ENCODE measurements at regions not wholly inside any gene's neighbourhood (a gene's known extent, or its start where the extent isn't known, plus 50 kb on each side); places are given as distances from the start of the nearest gene placed in this dataset.
"Not testable (repeated sequence)": the region's sequence is repeated elsewhere in the genome, so short reads cannot be mapped to it uniquely, and the experiment has no call there.

DNA sequence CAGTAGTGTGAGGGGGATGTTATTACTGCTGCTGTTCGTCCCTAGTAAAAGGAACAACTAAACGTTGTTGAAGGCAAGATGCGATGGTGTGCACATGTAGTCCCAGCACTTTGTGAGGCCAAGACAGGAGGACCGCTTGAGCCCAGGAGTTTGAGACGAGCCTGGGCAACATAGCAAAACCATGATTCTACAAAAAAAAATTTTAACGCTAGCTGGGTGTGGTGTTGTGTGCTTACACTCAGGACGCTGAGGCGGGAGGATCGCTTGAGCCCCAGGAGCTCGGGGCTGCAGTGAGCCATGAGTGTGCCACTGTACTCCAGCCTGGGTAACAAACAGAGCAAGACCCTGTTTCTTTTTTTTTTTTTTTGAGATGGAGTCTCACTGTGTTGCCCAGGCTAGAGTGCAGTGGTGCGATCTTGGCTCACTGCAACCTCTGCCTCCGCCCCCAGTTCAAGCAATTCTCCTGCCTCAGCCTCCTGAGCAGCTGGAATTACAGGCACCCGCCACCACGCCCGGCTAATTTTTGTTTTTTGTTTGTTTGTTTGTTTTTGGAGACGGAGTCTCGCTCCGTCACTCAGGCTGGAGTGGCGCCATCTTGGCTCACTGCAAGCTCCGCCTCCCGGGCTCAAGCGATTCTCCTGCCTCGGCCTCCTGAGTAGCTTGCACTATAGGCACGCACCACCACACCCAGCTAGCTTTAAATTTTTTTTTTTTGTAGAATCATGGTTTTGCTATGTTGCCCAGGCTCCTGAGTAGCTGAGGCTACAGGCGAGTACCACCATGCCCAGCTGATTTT is 87.3 kb downstream of the MYL12B start:
- H3K27ac Mint-ChIP-seq; H3K4me3 Mint-ChIP-seq; H3K27me3 Mint-ChIP-seq; H3K9me3 Mint-ChIP-seq; H3K4me1 Mint-ChIP-seq (ENCODE audit: low read depth); H3K36me3 Mint-ChIP-seq (ENCODE audit: low read depth): not testable (repeated sequence)

GRCh38 chr18:3350021-3350420 is 88.1 kb downstream of the MYL12B start:
- H3K4me1 Mint-ChIP-seq (ENCODE audit: low read depth), result peaks cover 8% of the 10 kb centered on the region
- H3K27me3 Mint-ChIP-seq, result peaks cover 7% of the 10 kb centered on the region
- H3K36me3 Mint-ChIP-seq (ENCODE audit: low read depth), result no peaks in the 10 kb centered on the region
- no peak overlapping the region for H3K27ac Mint-ChIP-seq
- no peaks in the 10 kb centered on the region for H3K9me3 Mint-ChIP-seq
- no peak overlapping the region for H3K4me3 Mint-ChIP-seq

DNA sequence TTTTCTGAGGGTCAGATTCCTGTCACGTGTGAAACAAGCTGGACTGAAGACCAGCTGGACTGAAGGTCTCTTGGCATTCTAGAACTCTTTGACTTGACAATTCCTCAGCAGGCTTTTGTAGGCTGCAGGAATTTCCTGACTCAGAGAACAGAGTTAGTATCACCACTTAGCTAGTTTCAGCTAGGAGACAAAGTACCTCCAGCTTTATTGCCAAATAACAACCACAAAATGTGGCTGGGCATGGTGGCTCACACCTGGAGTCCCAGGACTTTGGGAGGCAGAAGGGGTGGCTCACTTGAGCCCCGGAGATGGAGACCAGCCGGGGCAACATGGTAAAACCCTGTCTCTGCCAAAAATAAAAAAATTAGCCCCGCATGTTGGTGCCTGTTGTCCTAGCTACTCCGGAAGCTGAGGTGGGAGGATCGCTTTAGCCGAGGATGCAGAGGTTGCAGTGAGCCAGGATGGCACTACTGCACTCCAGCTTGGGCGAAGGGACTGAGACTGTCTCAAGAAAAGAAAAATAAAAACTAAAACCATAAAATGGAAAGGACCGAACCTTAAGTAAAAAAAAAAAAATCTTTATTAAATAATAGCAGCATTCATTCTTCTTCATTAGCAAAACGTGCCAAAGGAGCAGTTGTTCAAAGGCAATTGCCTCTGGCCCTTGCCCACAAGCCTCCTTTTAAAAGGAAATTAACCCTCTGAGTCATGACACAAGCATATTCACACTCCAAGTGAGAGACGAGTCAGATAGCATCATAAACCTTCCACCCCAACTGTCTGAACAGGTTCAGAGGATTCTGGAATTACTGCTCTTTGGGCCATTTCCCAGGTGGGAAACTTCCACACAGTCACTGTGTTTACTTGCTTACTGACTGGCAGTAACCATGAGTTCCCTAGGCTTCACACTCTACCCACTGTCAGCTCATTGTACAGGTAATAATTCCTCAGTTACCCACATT is 88.9 kb downstream of the MYL12B start:
- peaks cover 7% of the 10 kb centered on the region for H3K27me3 Mint-ChIP-seq
- peaks cover 10% of the 10 kb centered on the region for H3K4me1 Mint-ChIP-seq (ENCODE audit: low read depth)
- no peak overlapping the region for H3K4me3 Mint-ChIP-seq
- no peaks in the 10 kb centered on the region for H3K36me3 Mint-ChIP-seq (ENCODE audit: low read depth)
- H3K9me3 Mint-ChIP-seq, result no peaks in the 10 kb centered on the region
- no peak overlapping the region for H3K27ac Mint-ChIP-seq

DNA sequence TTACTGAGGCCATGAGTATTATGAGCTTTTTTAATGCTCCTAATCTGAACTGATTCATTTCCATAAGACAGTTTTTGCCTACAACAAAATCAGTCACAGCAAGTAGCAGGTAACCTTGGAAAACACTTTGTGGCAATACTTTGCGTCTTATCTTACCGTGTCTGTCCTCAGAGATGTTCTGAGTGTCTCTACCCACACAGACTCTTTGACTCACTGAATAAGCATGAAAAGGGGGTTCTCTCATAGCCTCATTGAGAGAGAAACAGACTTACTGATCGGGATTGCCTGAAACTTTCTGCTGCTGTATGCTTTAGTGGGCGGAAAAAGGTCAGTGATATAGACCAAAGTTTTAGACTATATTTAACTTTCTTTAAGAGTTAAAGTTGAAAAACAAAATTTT is 92.6 kb downstream of the MYL12B start:
- H3K4me1 Mint-ChIP-seq (ENCODE audit: low read depth), result peaks cover 17% of the 10 kb centered on the region

DNA sequence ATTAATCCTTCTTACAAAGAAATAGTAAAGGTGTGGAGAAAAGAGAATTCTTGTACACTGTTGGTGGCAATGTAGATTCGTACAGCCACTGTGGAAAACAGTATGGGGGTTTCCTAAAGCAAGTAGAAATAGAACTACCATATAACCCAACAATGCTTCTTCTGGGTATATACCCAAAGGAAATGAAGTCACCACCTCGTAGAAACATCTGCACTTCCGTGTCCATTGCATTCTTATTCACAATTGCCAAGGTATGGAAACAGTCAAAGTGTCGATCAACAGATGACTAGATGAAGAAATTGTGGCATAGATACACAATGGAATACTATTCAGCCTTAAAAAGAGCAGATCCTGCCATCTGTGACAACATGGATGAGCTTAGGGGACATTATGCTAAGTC is 93.4 kb upstream of the TGIF1 start:
- Mint-ChIP-seq H3K27ac (no peak overlapping the region), H3K27me3 (no peaks in the 10 kb centered on the region), H3K36me3 (ENCODE audit: low read depth) (no peaks in the 10 kb centered on the region), H3K9me3 (no peaks in the 10 kb centered on the region), H3K4me1 (ENCODE audit: low read depth) (peaks cover 17% of the 10 kb centered on the region), H3K4me3 (no peak overlapping the region)

More for the DNA sequence above, 92.6 kb downstream of the MYL12B start:
- H3K27me3 Mint-ChIP-seq, result no peaks in the 10 kb centered on the region
- no peaks in the 10 kb centered on the region for H3K36me3 Mint-ChIP-seq (ENCODE audit: low read depth)
- no peak overlapping the region for H3K4me3 Mint-ChIP-seq
- H3K9me3 Mint-ChIP-seq, result no peaks in the 10 kb centered on the region
- H3K27ac Mint-ChIP-seq, result no peak overlapping the region

GRCh38 chr18:3357516-3357915 is 92.5 kb upstream of the TGIF1 start:
- Mint-ChIP-seq H3K4me1 (ENCODE audit: low read depth) (peaks cover 17% of the 10 kb centered on the region), H3K9me3 (no peaks in the 10 kb centered on the region), H3K36me3 (ENCODE audit: low read depth) (no peaks in the 10 kb centered on the region), H3K4me3 (no peak overlapping the region), H3K27ac (no peak overlapping the region), H3K27me3 (no peaks in the 10 kb centered on the region)

DNA sequence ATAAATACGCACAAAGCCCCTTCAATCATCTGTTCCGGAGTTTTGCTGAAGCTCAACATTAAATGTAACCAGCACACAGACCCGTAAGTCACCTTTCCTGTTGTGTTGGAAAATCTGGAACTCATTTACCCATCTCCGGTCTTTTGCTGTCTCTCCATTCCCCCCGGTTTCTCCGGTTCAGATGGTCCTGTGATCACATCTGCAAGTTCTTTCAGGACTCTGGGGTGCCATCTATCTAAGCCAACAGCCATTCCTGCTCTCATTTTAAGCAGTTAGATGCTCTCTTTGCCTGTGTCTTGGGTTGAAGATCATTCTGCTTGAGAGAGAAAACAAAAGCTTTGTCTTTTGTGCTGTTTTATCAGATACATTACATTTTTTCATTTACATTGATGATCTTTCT is 91.7 kb upstream of the TGIF1 start:
- H3K27me3 Mint-ChIP-seq, result no peaks in the 10 kb centered on the region
- H3K4me3 Mint-ChIP-seq, result no peak overlapping the region
- no peaks in the 10 kb centered on the region for H3K9me3 Mint-ChIP-seq
- no peaks in the 10 kb centered on the region for H3K36me3 Mint-ChIP-seq (ENCODE audit: low read depth)
- H3K27ac Mint-ChIP-seq, result no peak overlapping the region
- H3K4me1 Mint-ChIP-seq (ENCODE audit: low read depth), result peaks cover 17% of the 10 kb centered on the region

GRCh38 chr18:3360211-3360610 is 89.8 kb upstream of the TGIF1 start:
- H3K4me3 Mint-ChIP-seq, result no peak overlapping the region

DNA sequence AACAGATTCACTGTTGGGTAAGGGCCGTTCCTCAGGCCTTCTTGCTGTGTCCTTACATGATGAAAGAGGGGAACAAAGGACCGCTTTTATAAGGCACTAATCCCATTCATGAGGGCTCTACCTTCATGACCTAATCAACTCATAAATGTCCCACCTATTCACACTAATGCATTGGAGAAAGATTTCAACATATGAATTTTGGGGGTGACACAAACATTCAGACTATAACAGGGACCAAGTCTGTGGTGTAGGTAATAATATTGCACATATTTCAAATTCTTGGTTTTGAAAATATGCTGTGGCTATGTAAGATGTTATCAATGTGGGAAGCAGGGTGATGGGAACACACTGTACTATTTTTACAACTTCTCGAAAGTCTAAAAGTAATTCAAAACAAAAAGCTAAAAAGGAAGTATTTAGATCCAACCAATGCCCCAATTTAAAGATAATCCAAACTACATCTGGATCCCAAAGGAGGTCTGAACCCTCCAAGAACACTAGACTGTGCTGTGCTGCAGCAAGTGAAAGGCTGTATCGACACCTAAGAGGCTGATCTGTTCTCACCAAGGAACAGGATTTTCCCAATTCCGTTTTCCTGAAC is 82.4 kb upstream of the TGIF1 start:
- Mint-ChIP-seq H3K27ac (no peak overlapping the region), H3K36me3 (ENCODE audit: low read depth) (no peaks in the 10 kb centered on the region), H3K9me3 (no peaks in the 10 kb centered on the region), H3K4me3 (no peak overlapping the region), H3K27me3 (peaks cover 7% of the 10 kb centered on the region), H3K4me1 (ENCODE audit: low read depth) (no peaks in the 10 kb centered on the region)

More at GRCh38 chr18:3360211-3360610, 89.8 kb upstream of the TGIF1 start:
- H3K36me3 Mint-ChIP-seq (ENCODE audit: low read depth), result no peaks in the 10 kb centered on the region
- H3K4me1 Mint-ChIP-seq (ENCODE audit: low read depth), result peaks cover 9% of the 10 kb centered on the region
- H3K27ac Mint-ChIP-seq, result no peak overlapping the region
- no peaks in the 10 kb centered on the region for H3K27me3 Mint-ChIP-seq
- no peaks in the 10 kb centered on the region for H3K9me3 Mint-ChIP-seq

DNA sequence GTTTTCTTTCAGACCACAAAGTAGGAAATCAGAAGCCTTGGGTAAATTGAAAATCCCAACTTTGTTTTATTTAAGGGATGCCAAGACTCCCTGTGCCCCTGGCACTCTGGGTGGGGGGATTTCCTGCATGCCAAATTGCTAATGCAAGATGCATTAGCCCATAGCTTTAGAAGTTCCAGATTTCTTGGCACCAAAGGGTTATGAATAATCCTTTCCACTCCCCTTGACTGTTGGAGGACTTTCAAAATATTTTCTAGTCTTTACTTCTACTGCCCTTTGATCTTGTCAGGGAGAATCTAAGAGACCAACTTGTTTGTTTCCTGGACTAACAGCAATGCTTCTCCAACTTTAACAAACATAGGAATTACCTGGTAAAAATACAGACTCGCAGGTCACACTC is 81.8 kb upstream of the TGIF1 start:
- Mint-ChIP-seq H3K4me3 (no peak overlapping the region), H3K4me1 (ENCODE audit: low read depth) (no peaks in the 10 kb centered on the region), H3K36me3 (ENCODE audit: low read depth) (no peaks in the 10 kb centered on the region), H3K9me3 (no peaks in the 10 kb centered on the region), H3K27ac (no peak overlapping the region), H3K27me3 (peaks cover 8% of the 10 kb centered on the region)

- Mint-ChIP-seq H3K4me3 (no peak overlapping the region), H3K27me3 (peaks cover 8% of the 10 kb centered on the region), H3K4me1 (ENCODE audit: low read depth) (peaks cover 7% of the 10 kb centered on the region), H3K36me3 (ENCODE audit: low read depth) (no peaks in the 10 kb centered on the region), H3K27ac (no peak overlapping the region), H3K9me3 (no peaks in the 10 kb centered on the region)
Observed at GRCh38 chr18:3379685-3380084, 70.3 kb upstream of the TGIF1 start.

DNA sequence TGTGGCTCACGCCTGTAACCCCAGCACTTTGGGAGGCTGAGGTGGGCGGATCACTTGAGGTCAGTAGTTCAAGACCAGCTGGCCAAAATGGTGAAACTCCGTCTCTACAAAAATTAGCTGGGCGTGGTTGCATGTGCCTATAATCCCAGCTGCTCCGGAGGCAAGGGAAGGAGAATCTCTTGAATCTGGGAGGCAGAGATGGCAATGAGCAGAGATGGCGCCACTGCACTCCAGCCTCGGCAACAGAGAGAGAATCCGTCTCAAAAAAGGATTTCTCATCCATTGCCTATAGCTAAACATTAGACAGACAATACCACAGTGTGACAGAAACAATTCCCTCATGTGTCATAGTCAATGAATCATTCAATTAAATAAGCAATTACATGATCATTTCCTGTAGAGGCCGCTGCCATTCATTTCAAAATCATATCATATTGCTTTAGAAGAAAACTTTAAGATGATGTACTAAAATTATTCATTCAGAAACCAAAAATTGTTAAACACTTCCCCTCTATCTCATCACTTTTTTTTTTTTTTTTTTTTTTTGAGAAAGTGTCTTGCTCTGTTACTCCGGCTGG is 69.5 kb upstream of the TGIF1 start:
- H3K9me3 Mint-ChIP-seq, result no peaks in the 10 kb centered on the region
- no peaks in the 10 kb centered on the region for H3K36me3 Mint-ChIP-seq (ENCODE audit: low read depth)
- H3K4me1 Mint-ChIP-seq (ENCODE audit: low read depth), result peaks cover 7% of the 10 kb centered on the region
- H3K27me3 Mint-ChIP-seq, result peaks cover 8% of the 10 kb centered on the region
- peak overlapping the region; percentile 40 for H3K27ac Mint-ChIP-seq
- no peak overlapping the region for H3K4me3 Mint-ChIP-seq

GRCh38 chr18:3383381-3383915 is 66.5 kb upstream of the TGIF1 start:
- H3K4me1 Mint-ChIP-seq (ENCODE audit: low read depth), result peaks cover 7% of the 10 kb centered on the region
- no peaks in the 10 kb centered on the region for H3K36me3 Mint-ChIP-seq (ENCODE audit: low read depth)
- H3K27me3 Mint-ChIP-seq, result peaks cover 4% of the 10 kb centered on the region
- no peak overlapping the region for H3K4me3 Mint-ChIP-seq
- no peaks in the 10 kb centered on the region for H3K9me3 Mint-ChIP-seq
- H3K27ac Mint-ChIP-seq, result no peak overlapping the region

DNA sequence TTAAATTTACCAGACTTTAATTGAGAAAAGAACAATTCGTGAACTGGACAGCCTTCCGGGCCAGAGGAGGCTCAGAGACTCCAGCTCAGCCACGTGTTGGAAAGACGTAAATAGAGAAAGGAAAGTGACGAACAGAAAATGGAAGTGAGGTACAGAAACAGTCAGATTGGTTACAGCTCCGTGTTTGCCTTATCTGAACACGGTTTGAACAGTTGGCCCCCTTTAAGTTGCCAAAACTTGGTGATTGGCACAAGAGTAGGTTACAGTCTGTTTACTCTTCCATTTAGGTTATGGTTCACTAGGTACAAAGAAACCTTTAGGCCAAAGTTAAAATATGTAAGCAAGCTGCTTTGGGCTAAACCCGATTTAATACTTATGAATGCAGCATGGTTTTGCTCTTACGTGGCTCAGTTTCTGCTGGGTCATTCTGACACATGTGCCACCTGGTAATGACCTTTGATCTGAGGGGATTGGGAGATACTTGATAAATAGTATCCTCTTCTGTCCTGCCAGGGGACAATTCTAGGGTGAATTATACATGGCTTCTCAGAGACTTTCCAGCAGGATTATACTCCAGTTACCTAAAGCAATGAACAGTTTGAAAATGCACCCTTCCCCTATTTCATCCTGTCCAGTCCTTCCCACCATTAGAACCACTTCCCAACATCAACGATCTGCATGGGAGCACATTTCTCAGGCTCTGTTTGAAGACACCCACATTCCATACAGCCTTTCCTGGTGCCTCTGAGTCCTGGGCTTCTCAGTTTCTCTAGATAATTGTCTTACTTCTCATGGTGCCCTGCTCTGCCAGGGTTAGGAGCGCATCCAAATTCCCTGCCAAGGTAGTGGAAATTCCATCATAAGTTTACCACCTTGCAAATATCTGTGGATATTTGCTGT is 65.1 kb upstream of the TGIF1 start:
- Mint-ChIP-seq H3K4me1 (ENCODE audit: low read depth) (peaks cover 7% of the 10 kb centered on the region), H3K27me3 (peaks cover 4% of the 10 kb centered on the region), H3K9me3 (no peaks in the 10 kb centered on the region), H3K4me3 (no peak overlapping the region), H3K36me3 (ENCODE audit: low read depth) (no peaks in the 10 kb centered on the region), H3K27ac (no peak overlapping the region)
